Choroid plexus epithelial cell (primary cell): ENCODE measurements at regions not wholly inside any gene's neighbourhood (a gene's known extent, or its start where the extent isn't known, plus 50 kb on each side); places are given as distances from the start of the nearest gene placed in this dataset.

Experiments used
- DNase-seq: peaks from one replicate; pipeline ENCODE4 v3.0.0-alpha.2; 2010; ENCODE audit warnings: low read depth
- H3K4me3 ChIP-seq: 2 replicates; pipeline ENCODE4 v1.5.1; 2011; ENCODE audit warnings: low read depth, mild to moderate bottlenecking, control low read depth, low read length, moderate library complexity
- CTCF ChIP-seq: conservative IDR thresholded peaks from 2 replicates; pipeline ENCODE4 v1.5.1; 2011; ENCODE audit warnings: low read depth, mild to moderate bottlenecking, control low read depth, inconsistent platforms, low read length, moderate library complexity

DNA sequence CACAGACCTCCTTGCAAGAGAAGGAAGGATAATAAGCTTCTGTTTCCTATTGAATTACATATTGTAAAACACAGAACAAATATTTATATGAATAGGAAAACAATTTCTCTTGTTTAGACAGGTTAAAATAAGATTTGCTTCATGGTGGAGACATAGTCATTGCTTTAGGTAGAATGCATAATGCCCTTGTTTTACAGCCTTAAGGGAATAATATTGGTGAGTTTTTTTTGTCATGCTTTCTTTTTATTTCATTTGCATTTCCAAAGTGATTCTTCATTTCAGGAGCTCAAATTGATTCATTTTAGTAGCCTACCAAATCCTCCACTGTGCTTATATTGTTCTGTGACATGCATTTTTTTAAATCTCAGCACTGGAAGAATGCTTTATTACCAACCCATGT, 690.7 kb downstream of the OLFM4 start:
- no peak for TF ChIP-seq CTCF
- DNase-seq: no peak
- no peak overlapping the region for H3K4me3 ChIP-seq

DNA sequence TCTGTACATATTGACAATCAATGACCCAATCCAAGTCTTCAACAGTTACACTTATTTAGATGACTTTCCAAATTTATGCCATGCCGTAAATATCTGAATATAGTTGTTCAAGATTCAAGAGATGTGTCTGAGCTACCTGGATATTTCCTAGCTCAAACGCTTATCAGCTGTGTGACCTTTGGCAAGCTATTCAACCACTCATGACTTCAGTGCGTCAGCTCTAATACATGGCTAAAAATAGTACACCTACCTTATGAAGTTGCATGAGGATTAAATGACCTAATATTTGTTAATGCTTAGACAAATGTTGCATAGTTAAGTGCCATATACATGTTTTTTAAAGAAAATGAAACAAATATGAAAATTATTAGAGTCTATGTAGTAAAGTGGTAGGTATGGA, 704.1 kb downstream of the OLFM4 start:
- DNase-seq: no peak
- H3K4me3 ChIP-seq: no peak overlapping the region
- TF ChIP-seq CTCF: no peak

GRCh38 chr13:53743906-53744305, 715.3 kb downstream of the OLFM4 start:
- no peak overlapping the region for H3K4me3 ChIP-seq
- no peak for TF ChIP-seq CTCF
- no peak for DNase-seq

GRCh38 chr13:53747825-53748224, 719.2 kb downstream of the OLFM4 start:
- no peak overlapping the region for H3K4me3 ChIP-seq
- no peak for DNase-seq
- TF ChIP-seq CTCF: no peak

DNA sequence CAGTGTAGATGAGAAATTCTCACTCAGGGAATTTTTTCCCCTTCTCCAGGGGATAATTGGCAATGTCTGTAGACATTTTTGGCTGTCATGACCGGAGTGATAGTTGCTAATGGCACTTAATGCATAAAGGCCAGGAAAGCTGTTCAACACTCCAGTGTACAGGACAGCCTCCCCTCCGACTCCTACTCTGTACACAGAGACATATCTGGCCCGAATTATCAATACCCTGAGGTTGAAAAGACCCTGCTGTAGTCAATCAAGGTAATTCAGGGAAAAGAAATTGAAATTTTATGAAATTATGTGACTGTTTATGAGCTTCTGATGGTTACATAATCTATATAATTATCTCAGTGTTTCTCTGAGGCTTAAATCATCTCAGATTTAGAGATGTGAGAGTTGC, 720.7 kb downstream of the OLFM4 start:
- DNase-seq: no peak
- H3K4me3 ChIP-seq: no peak overlapping the region
- TF ChIP-seq CTCF: no peak

GRCh38 chr13:53759016-53759415, 730.4 kb downstream of the OLFM4 start:
- DNase-seq: no peak
- no peak overlapping the region for H3K4me3 ChIP-seq
- TF ChIP-seq CTCF: no peak

GRCh38 chr13:53775807-53776206, 747.2 kb downstream of the OLFM4 start:
- H3K4me3 ChIP-seq: no peak overlapping the region
- DNase-seq: no peak
- TF ChIP-seq CTCF: no peak
